AG08396 (cell line): ENCODE measurements at regions not wholly inside any gene's neighbourhood (a gene's known extent, or its start where the extent isn't known, plus 50 kb on each side); places are given as distances from the start of the nearest gene placed in this dataset.
"Not testable (repeated sequence)": the region's sequence is repeated elsewhere in the genome, so short reads cannot be mapped to it uniquely, and the experiment has no call there.

Experiments
- DNase-seq: peaks from one replicate; pipeline ENCODE4 v3.0.0; 2012; ENCODE audit warnings: low spot score, mixed read lengths

GRCh38 chr13:62524498-62524897 is 1108.8 kb upstream of the PCDH20 start:
- no peak for DNase-seq

- DNase-seq = no peak
Observed at GRCh38 chr13:62524061-62524460, 1108.4 kb upstream of the PCDH20 start.

GRCh38 chr13:62512194-62513141 is 1096.8 kb upstream of the PCDH20 start:
- DNase-seq = no peak

GRCh38 chr13:62510906-62511655 is 1095.4 kb upstream of the PCDH20 start:
- DNase-seq = no peak

- no peak for DNase-seq
Observed at GRCh38 chr13:62502588-62502987, 1086.9 kb upstream of the PCDH20 start.

GRCh38 chr13:62489731-62490130 is 1074.1 kb upstream of the PCDH20 start:
- no peak for DNase-seq

GRCh38 chr13:62483774-62484173 is 1068.1 kb upstream of the PCDH20 start:
- DNase-seq = no peak

- DNase-seq = no peak
Observed at GRCh38 chr13:62482351-62482750, 1066.7 kb upstream of the PCDH20 start.

- no peak for DNase-seq
Observed at GRCh38 chr13:62473944-62474237, 1058.2 kb upstream of the PCDH20 start.

GRCh38 chr13:62473190-62473943 is 1057.7 kb upstream of the PCDH20 start:
- no peak for DNase-seq

GRCh38 chr13:62453761-62454160 is 1038.1 kb upstream of the PCDH20 start:
- DNase-seq = no peak

- no peak for DNase-seq
Observed at GRCh38 chr13:62450759-62451158, 1035.1 kb upstream of the PCDH20 start.

- DNase-seq = not testable (repeated sequence)
Observed at GRCh38 chr13:62447771-62448382, 1032.2 kb upstream of the PCDH20 start.

GRCh38 chr13:62444805-62445204 is 1029.2 kb upstream of the PCDH20 start:
- DNase-seq = no peak

- no peak for DNase-seq
Observed at GRCh38 chr13:62434081-62434480, 1018.4 kb upstream of the PCDH20 start.

GRCh38 chr13:62433660-62434059 is 1018.0 kb upstream of the PCDH20 start:
- no peak for DNase-seq

GRCh38 chr13:62432906-62433305 is 1017.3 kb upstream of the PCDH20 start:
- DNase-seq = no peak

- no peak for DNase-seq
Observed at GRCh38 chr13:62432295-62432694, 1016.6 kb upstream of the PCDH20 start.

GRCh38 chr13:62431852-62432251 is 1016.2 kb upstream of the PCDH20 start:
- DNase-seq = no peak

- DNase-seq = no peak
Observed at GRCh38 chr13:62418872-62419271, 1003.2 kb upstream of the PCDH20 start.

GRCh38 chr13:62418376-62418775 is 1002.7 kb upstream of the PCDH20 start:
- DNase-seq = no peak

- DNase-seq = no peak
Observed at GRCh38 chr13:62407871-62408270, 992.2 kb upstream of the PCDH20 start.
